GM10248 (cell line): ENCODE measurements at regions not wholly inside any gene's neighbourhood (a gene's known extent, or its start where the extent isn't known, plus 50 kb on each side); places are given as distances from the start of the nearest gene placed in this dataset.

Source experiments
- CTCF ChIA-PET: fragments of 300-600 bp; sonication (Branson Sonifier 250); formaldehyde crosslinking; extraction: SDS; loops from one replicate; lab custom pipeline; 2021; ENCODE audit warnings: antibody characterized with exemption; lab: Yijun Ruan, JAX
- POLR2A ChIA-PET: fragments of 350-650 bp; sonication (Branson Sonifier 250); formaldehyde crosslinking; extraction: SDS; loops from one replicate; lab custom pipeline; 2020; ENCODE audit warnings: antibody characterized with exemption; lab: Yijun Ruan, JAX
- DNase-seq: peaks from one replicate; pipeline ENCODE4 v3.0.0; 2012; ENCODE audit errors: extremely low spot score
- CTCF ChIP-seq: IDR thresholded peaks from 2 replicates; pipeline ENCODE4 v1.5.1; 2012; ENCODE audit warnings: mild to moderate bottlenecking, low read depth; ENCODE audit errors: extremely low read depth, missing control alignments, control extremely low read depth

GRCh38 chr15:37876900-37877299 lies 57.5 kb upstream of the TMCO5A start:
- no peak for DNase-seq
- ChIA-PET POLR2A (no interaction called here), CTCF (no interaction called here)
- TF ChIP-seq CTCF: no peak

- ChIA-PET CTCF (interaction anchor here (1.4 to 1.6 kb wide), 2 partner anchors 13 to 16 kb away, joined by 4 read pairs; no protein-coding TSS in a partner anchor), POLR2A (no interaction called here)
- no peak for DNase-seq
- no peak for TF ChIP-seq CTCF
Observed at GRCh38 chr15:37877851-37878741, 56.3 kb upstream of the TMCO5A start.

- POLR2A ChIA-PET: no interaction called here
- peak; percentile 49 for TF ChIP-seq CTCF
- no peak for DNase-seq
- CTCF ChIA-PET: interaction anchor here (0.8 to 4.4 kb wide), 7 partner anchors 10 to 1003 kb away, joined by 3 to 40 read pairs (median 4); no protein-coding TSS in a partner anchor
Observed at GRCh38 chr15:37880009-37880834, 54.2 kb upstream of the TMCO5A start.

- ChIA-PET CTCF (interaction anchor here (1.0 to 4.4 kb wide), 8 partner anchors 9 to 996 kb away, joined by 3 to 40 read pairs (median 4); no protein-coding TSS in a partner anchor), POLR2A (no interaction called here)
- no peak for DNase-seq
- TF ChIP-seq CTCF: no peak
Observed at GRCh38 chr15:37880835-37881153, 53.6 kb upstream of the TMCO5A start.

GRCh38 chr15:37881237-37882013 lies 53.0 kb upstream of the TMCO5A start:
- TF ChIP-seq CTCF: no peak
- ChIA-PET POLR2A (no interaction called here), CTCF (interaction anchor here (0.6 to 4.4 kb wide), 10 partner anchors 10 to 997 kb away, joined by 3 to 40 read pairs (median 3); no protein-coding TSS in a partner anchor)

More at GRCh38 chr15:37881237-37882013, 53.0 kb upstream of the TMCO5A start:
- no peak for DNase-seq
